WTC11 (cell line): ENCODE measurements at regions not wholly inside any gene's neighbourhood (a gene's known extent, or its start where the extent isn't known, plus 50 kb on each side); places are given as distances from the start of the nearest gene placed in this dataset.
"Not testable (repeated sequence)": the region's sequence is repeated elsewhere in the genome, so short reads cannot be mapped to it uniquely, and the experiment has no call there.

ENCODE experiments used
- OVOL2 ChIP-seq: fragments of 250-450 bp; sonication (Bioruptor Pico); IDR thresholded peaks from 2 replicates; pipeline ENCODE4 v1.9.0; 2021; ENCODE audit warnings: mild to moderate bottlenecking, borderline replicate concordance
- TF ChIP-seq, protein P1 (sequence below): sonication (generic); formaldehyde crosslinking; IDR thresholded peaks from 2 replicates; pipeline ENCODE4 v1.8.1; 2022; ENCODE audit warnings: low read depth, missing genetic modification reagents, borderline replicate concordance
- TF ChIP-seq, protein P2 (sequence below): sonication (generic); formaldehyde crosslinking; IDR thresholded peaks from 2 replicates; pipeline ENCODE4 v1.8.1; 2022; ENCODE audit warnings: missing genetic modification reagents, borderline replicate concordance

DNA sequence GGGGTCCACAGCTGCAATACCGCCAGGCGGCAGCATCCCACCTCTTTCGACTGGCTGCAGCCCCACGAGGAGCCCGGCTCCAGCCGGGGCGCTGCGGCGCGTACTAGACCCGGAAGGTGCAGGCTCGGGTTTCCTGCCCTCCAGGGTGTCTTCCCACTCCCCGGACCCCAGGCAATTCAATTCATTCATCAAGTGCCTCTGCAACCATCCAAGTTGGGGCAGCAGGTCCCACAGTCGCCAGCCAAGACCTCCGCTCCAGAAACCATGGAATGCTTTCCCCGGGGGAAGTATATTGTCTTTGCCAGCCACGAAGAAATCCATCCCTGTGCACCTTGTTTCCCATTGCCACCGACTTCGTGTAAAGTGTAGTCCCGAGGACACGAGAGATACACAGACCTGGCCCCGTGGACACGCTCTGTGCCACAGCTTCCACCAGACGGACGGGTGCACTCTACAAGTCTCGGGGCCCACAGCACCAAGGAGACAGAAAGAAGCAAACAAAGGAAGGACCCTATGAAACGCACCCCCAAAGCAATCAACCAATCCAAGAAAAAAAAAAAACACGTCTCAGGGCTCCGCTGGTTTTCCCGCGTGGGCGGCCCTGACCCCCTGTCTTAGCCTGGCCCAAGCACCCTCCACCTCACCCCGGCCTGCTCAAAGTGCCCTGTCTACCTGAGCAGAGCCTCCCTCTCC is 3930.2 kb upstream of the OR11H1 start:
- TF ChIP-seq, protein P1, sequence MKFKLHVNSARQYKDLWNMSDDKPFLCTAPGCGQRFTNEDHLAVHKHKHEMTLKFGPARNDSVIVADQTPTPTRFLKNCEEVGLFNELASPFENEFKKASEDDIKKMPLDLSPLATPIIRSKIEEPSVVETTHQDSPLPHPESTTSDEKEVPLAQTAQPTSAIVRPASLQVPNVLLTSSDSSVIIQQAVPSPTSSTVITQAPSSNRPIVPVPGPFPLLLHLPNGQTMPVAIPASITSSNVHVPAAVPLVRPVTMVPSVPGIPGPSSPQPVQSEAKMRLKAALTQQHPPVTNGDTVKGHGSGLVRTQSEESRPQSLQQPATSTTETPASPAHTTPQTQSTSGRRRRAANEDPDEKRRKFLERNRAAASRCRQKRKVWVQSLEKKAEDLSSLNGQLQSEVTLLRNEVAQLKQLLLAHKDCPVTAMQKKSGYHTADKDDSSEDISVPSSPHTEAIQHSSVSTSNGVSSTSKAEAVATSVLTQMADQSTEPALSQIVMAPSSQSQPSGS (CRISPR knock-in tag) = not testable (repeated sequence)
- TF ChIP-seq, protein P2, sequence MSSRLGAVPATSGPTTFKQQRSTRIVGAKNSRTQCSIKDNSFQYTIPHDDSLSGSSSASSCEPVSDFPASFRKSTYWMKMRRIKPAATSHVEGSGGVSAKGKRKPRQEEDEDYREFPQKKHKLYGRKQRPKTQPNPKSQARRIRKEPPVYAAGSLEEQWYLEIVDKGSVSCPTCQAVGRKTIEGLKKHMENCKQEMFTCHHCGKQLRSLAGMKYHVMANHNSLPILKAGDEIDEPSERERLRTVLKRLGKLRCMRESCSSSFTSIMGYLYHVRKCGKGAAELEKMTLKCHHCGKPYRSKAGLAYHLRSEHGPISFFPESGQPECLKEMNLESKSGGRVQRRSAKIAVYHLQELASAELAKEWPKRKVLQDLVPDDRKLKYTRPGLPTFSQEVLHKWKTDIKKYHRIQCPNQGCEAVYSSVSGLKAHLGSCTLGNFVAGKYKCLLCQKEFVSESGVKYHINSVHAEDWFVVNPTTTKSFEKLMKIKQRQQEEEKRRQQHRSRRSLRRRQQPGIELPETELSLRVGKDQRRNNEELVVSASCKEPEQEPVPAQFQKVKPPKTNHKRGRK (CRISPR knock-in tag) = not testable (repeated sequence)
- not testable (repeated sequence) for TF ChIP-seq OVOL2
